GM19239 (cell line): ENCODE measurements at regions not wholly inside any gene's neighbourhood (a gene's known extent, or its start where the extent isn't known, plus 50 kb on each side); places are given as distances from the start of the nearest gene placed in this dataset.
"Not testable (repeated sequence)": the region's sequence is repeated elsewhere in the genome, so short reads cannot be mapped to it uniquely, and the experiment has no call there.

ENCODE experiments used
- DNase-seq: peaks from one replicate; pipeline ENCODE4 v3.0.0; 2011; ENCODE audit warnings: low spot score; ENCODE audit not compliant: insufficient read length
- FAIRE-seq: peaks from 2 replicates; lab custom pipeline; 2011; peaks lifted over from hg19 to GRCh38; lab: Jason Lieb, UNC

- DNase-seq (no peak), FAIRE-seq (no peak)
These were observed 377.8 kb upstream of the CLINT1 start for GRCh38 chr5:158236511-158237335.

- FAIRE-seq (no peak), DNase-seq (no peak)
These were observed 376.2 kb upstream of the CLINT1 start for GRCh38 chr5:158235159-158235547.

- DNase-seq (no peak), FAIRE-seq (no peak)
These were observed 375.6 kb upstream of the CLINT1 start for GRCh38 chr5:158234323-158235158.

- DNase-seq (no peak), FAIRE-seq (no peak)
These were observed 374.9 kb upstream of the CLINT1 start for GRCh38 chr5:158233735-158234322.

- not testable (repeated sequence) for DNase-seq, FAIRE-seq
These were observed 368.4 kb upstream of the CLINT1 start for GRCh38 chr5:158227314-158227713.

GRCh38 chr5:158226496-158226895, 367.6 kb upstream of the CLINT1 start:
- FAIRE-seq, result no peak
- no peak for DNase-seq

- FAIRE-seq (no peak), DNase-seq (no peak)
These were observed 365.3 kb upstream of the CLINT1 start for GRCh38 chr5:158224253-158224652.

- no peak for FAIRE-seq
- DNase-seq, result no peak
These were observed 364.2 kb upstream of the CLINT1 start for GRCh38 chr5:158223054-158223600.

- FAIRE-seq, result no peak
- no peak for DNase-seq
These were observed 354.0 kb upstream of the CLINT1 start for GRCh38 chr5:158212917-158213316.

- FAIRE-seq, result no peak
- DNase-seq, result no peak
These were observed 353.3 kb upstream of the CLINT1 start for GRCh38 chr5:158212237-158212636.

- DNase-seq (no peak), FAIRE-seq (no peak)
These were observed 350.4 kb upstream of the CLINT1 start for GRCh38 chr5:158209219-158209908.

GRCh38 chr5:158207733-158208132, 348.8 kb upstream of the CLINT1 start:
- no peak for FAIRE-seq
- no peak for DNase-seq

GRCh38 chr5:158205992-158206391, 347.0 kb upstream of the CLINT1 start:
- FAIRE-seq (no peak), DNase-seq (no peak)

- FAIRE-seq (no peak), DNase-seq (no peak)
These were observed 344.3 kb upstream of the CLINT1 start for GRCh38 chr5:158203261-158203660.

- DNase-seq, result no peak
- no peak for FAIRE-seq
These were observed 343.9 kb upstream of the CLINT1 start for GRCh38 chr5:158202801-158203200.

- DNase-seq (no peak), FAIRE-seq (no peak)
These were observed 341.7 kb upstream of the CLINT1 start for GRCh38 chr5:158200619-158201018.

GRCh38 chr5:158198636-158199035, 339.7 kb upstream of the CLINT1 start:
- FAIRE-seq (peak; percentile 82), DNase-seq (peak; percentile 42)

GRCh38 chr5:158195416-158196210, 336.7 kb upstream of the CLINT1 start:
- FAIRE-seq (no peak), DNase-seq (no peak)

GRCh38 chr5:158194561-158194976, 335.6 kb upstream of the CLINT1 start:
- no peak for DNase-seq
- no peak for FAIRE-seq
